ENCODE measurements at regions not wholly inside any gene's neighbourhood (a gene's known extent, or its start where the extent isn't known, plus 50 kb on each side); places are given as distances from the start of the nearest gene placed in this dataset.

- Histone ChIP-seq H3K4me1 (ENCODE audit: control insufficient read depth in 1 of 2, insufficient read depth in 1 of 2, low read depth in 1 of 2, low read length in 1 of 2) (no peaks in the 10 kb centered on the region), H3K9me3 (no peaks in the 10 kb centered on the region), H3K4me3 (ENCODE audit: low read depth in 1 of 2, low read length in 1 of 2) (no peak overlapping the region), H3K36me3 (no peaks in the 10 kb centered on the region), H3K27me3 (no peaks in the 10 kb centered on the region), H3K27ac (no peak overlapping the region)
- TF ChIP-seq CTCF (IDR thresholded peaks at IDR 0.05), result no peak
Measured at GRCh38 chr1:29811247-29811646, 574.9 kb downstream of the PTPRU start.

GRCh38 chr1:29810121-29811120 lies 574.1 kb downstream of the PTPRU start:
- no peak overlapping the region for H3K4me3 ChIP-seq (ENCODE audit: low read depth in 1 of 2, low read length in 1 of 2)
- H3K27me3 ChIP-seq, result no peaks in the 10 kb centered on the region
- no peak for TF ChIP-seq CTCF (IDR thresholded peaks at IDR 0.05)
- no peak overlapping the region for H3K27ac ChIP-seq
- H3K4me1 ChIP-seq (ENCODE audit: control insufficient read depth in 1 of 2, insufficient read depth in 1 of 2, low read depth in 1 of 2, low read length in 1 of 2), result no peaks in the 10 kb centered on the region
- H3K36me3 ChIP-seq, result no peaks in the 10 kb centered on the region
- no peaks in the 10 kb centered on the region for H3K9me3 ChIP-seq

GRCh38 chr1:29809446-29810120 lies 573.3 kb downstream of the PTPRU start:
- Histone ChIP-seq H3K9me3 (no peaks in the 10 kb centered on the region), H3K36me3 (no peaks in the 10 kb centered on the region), H3K27me3 (no peaks in the 10 kb centered on the region), H3K4me3 (ENCODE audit: low read depth in 1 of 2, low read length in 1 of 2) (no peak overlapping the region), H3K4me1 (ENCODE audit: control insufficient read depth in 1 of 2, insufficient read depth in 1 of 2, low read depth in 1 of 2, low read length in 1 of 2) (no peaks in the 10 kb centered on the region), H3K27ac (no peak overlapping the region)
- no peak for TF ChIP-seq CTCF (IDR thresholded peaks at IDR 0.05)

- TF ChIP-seq CTCF (IDR thresholded peaks at IDR 0.05), result no peak
- Histone ChIP-seq H3K27me3 (no peaks in the 10 kb centered on the region), H3K27ac (no peak overlapping the region)
Measured at GRCh38 chr1:29808141-29808995, 572.0 kb downstream of the PTPRU start.

GRCh38 chr1:29807689-29808088 lies 571.4 kb downstream of the PTPRU start:
- no peak for TF ChIP-seq CTCF (IDR thresholded peaks at IDR 0.05)
- Histone ChIP-seq H3K9me3 (no peaks in the 10 kb centered on the region), H3K36me3 (no peaks in the 10 kb centered on the region), H3K27me3 (no peaks in the 10 kb centered on the region), H3K4me3 (ENCODE audit: low read depth in 1 of 2, low read length in 1 of 2) (no peak overlapping the region), H3K27ac (no peak overlapping the region), H3K4me1 (ENCODE audit: control insufficient read depth in 1 of 2, insufficient read depth in 1 of 2, low read depth in 1 of 2, low read length in 1 of 2) (no peaks in the 10 kb centered on the region)

More at GRCh38 chr1:29808141-29808995, 572.0 kb downstream of the PTPRU start:
- no peaks in the 10 kb centered on the region for H3K4me1 ChIP-seq (ENCODE audit: control insufficient read depth in 1 of 2, insufficient read depth in 1 of 2, low read depth in 1 of 2, low read length in 1 of 2)
- H3K9me3 ChIP-seq, result no peaks in the 10 kb centered on the region
- H3K36me3 ChIP-seq, result no peaks in the 10 kb centered on the region
- H3K4me3 ChIP-seq (ENCODE audit: low read depth in 1 of 2, low read length in 1 of 2), result no peak overlapping the region
